K562 (cell line): ENCODE measurements at regions not wholly inside any gene's neighbourhood (a gene's known extent, or its start where the extent isn't known, plus 50 kb on each side); places are given as distances from the start of the nearest gene placed in this dataset.

Source experiments
- ATAC-seq: fragments of 200-7000 bp; cut with Tn5 transposase; 3 replicates; pipeline ENCODE4 v1.9.1; 2020; ENCODE audit warnings: moderate library complexity
- BruUV-seq: library from RNA; stranded (reverse); fragments of 400-500 nt; replicated peaks from 2 replicates; lab custom pipeline; 2021; lab: Mats Ljungman, UMichigan
- CTCF ChIA-PET: fragments of 300-600 bp; formaldehyde crosslinking; extraction: SDS; loops from one replicate; lab custom pipeline; 2021; ENCODE audit warnings: low intra/inter-chr PET ratio; lab: Yijun Ruan, JAX
- POLR2A ChIA-PET: fragments of 300-600, 350-650 bp; sonication (Branson Sonifier 250); formaldehyde crosslinking; extraction: SDS; loops from one replicate; lab custom pipeline; 2021; ENCODE audit warnings: antibody characterized with exemption, inconsistent platforms; lab: Yijun Ruan, JAX
- DNase-seq, 4 experiments: peaks; one replicate each; pipeline versions ENCODE4 v3.0.0 to v3.0.0-alpha.2; 2011 to 2018; ENCODE audit warnings: low spot score in 3 of 4, mixed read lengths in 3 of 4; ENCODE audit errors: extremely low read depth in 1 of 4
- FAIRE-seq: peaks from 2 replicates; lab custom pipeline; 2011; peaks lifted over from hg19 to GRCh38; lab: Jason Lieb, UNC
- H2AFZ ChIP-seq: 2 replicates; pipeline ENCODE4 v1.6.0; 2011; ENCODE audit warnings: low read depth, low read length, control low read depth, inconsistent platforms
- H3K27ac ChIP-seq: fragments of 200-600 bp; 3 replicates; pipeline ENCODE4 v1.8.0; 2011; ENCODE audit warnings: low read depth, mild to moderate bottlenecking, control low read depth, inconsistent platforms, low read length, moderate library complexity, mixed read lengths; ENCODE audit errors: extremely low read depth
- H3K27me3 ChIP-seq, 2 experiments: fragments of 300-600 bp in 1 of 2; 2 replicates in 1 of 2; 3 replicates in 1 of 2; pipeline versions ENCODE4 v1.6.0 to v1.8.0; 2011; ENCODE audit warnings: inconsistent platforms in 2 of 2, low read length in 2 of 2, mild to moderate bottlenecking in 1 of 2, mixed read lengths in 1 of 2, moderate library complexity in 1 of 2; ENCODE audit not compliant: control insufficient read depth in 2 of 2, insufficient read depth in 2 of 2
- H3K36me3 ChIP-seq: fragments of 300-600 bp; 3 replicates; pipeline ENCODE4 v1.8.0; 2011; ENCODE audit warnings: mild to moderate bottlenecking, low read length, inconsistent platforms; ENCODE audit not compliant: control insufficient read depth, insufficient read depth
- H3K4me1 ChIP-seq, 2 experiments: fragments of 200-600 bp in 1 of 2; replicated peaks in 1 of 2; 2 replicates in 1 of 2; 3 replicates in 1 of 2; pipeline versions ENCODE4 v1.5.1 to v1.8.0; 2011; ENCODE audit warnings: inconsistent platforms in 2 of 2, low read length in 2 of 2, mild to moderate bottlenecking in 1 of 2, mixed read lengths in 1 of 2, moderate library complexity in 1 of 2; ENCODE audit not compliant: control insufficient read depth in 2 of 2, insufficient read depth in 2 of 2
- H3K4me2 ChIP-seq: 2 replicates; pipeline ENCODE4 v1.6.1; 2011; ENCODE audit warnings: low read length, control low read depth, inconsistent platforms, mixed read lengths; ENCODE audit not compliant: insufficient read depth
- H3K4me3 ChIP-seq: fragments of 200-600 bp; sonication (generic), shearing (Covaris generic); 2 replicates; pipeline ENCODE4 v1.5.1; 2016; ENCODE audit warnings: control low read depth, inconsistent platforms
- H3K79me2 ChIP-seq: fragments of 200-600 bp; 3 replicates; pipeline ENCODE4 v1.8.0; 2011; ENCODE audit warnings: low read length, inconsistent platforms; ENCODE audit not compliant: control insufficient read depth, insufficient read depth
- H3K9ac ChIP-seq, 2 experiments: 2 replicates each; pipeline versions ENCODE4 v1.6.0 to v1.6.1; 2011; ENCODE audit warnings: low read depth in 2 of 2, low read length in 2 of 2, control low read depth in 1 of 2, inconsistent platforms in 1 of 2, mild to moderate bottlenecking in 1 of 2, mixed read lengths in 1 of 2; ENCODE audit not compliant: insufficient read depth in 1 of 2
- H3K9me1 ChIP-seq: one replicate; pipeline ENCODE4 v1.6.0; 2011; ENCODE audit warnings: inconsistent platforms, mild to moderate bottlenecking, low read length, moderate library complexity; ENCODE audit not compliant: control insufficient read depth, insufficient read depth
- H3K9me3 ChIP-seq: replicated peaks from 2 replicates; pipeline ENCODE4 v1.5.1; 2011; ENCODE audit warnings: low read depth, low read length, inconsistent platforms; ENCODE audit not compliant: control insufficient read depth, insufficient read depth
- H4K20me1 ChIP-seq: replicated peaks from 2 replicates; pipeline ENCODE4 v1.6.1; 2011; ENCODE audit warnings: low read length, inconsistent platforms, mixed read lengths; ENCODE audit not compliant: control insufficient read depth, insufficient read depth
- ADNP ChIP-seq: fragments of 200-800 bp; sonication (Bioruptor generic); IDR thresholded peaks from 2 replicates; pipeline ENCODE4 v1.6.1; 2016; ENCODE audit warnings: missing genetic modification characterization, missing compliant biosample characterization
- ATF1 ChIP-seq, 2 experiments: fragments of 450-650 bp in 1 of 2; IDR thresholded peaks; 2 replicates each; pipeline ENCODE4 v1.6.1; 2016; ENCODE audit warnings: missing compliant biosample characterization in 1 of 2, missing genetic modification characterization in 1 of 2
- EP300 ChIP-seq: IDR thresholded peaks from 2 replicates; pipeline ENCODE4 v1.6.1; 2012; ENCODE audit warnings: low read length, improper control_type of control experiment
- HDGF ChIP-seq: fragments of 450-650 bp; IDR thresholded peaks from 2 replicates; pipeline ENCODE4 v1.6.1; 2016
- MEF2A ChIP-seq: IDR thresholded peaks from 2 replicates; pipeline ENCODE4 v1.6.1; 2011; ENCODE audit warnings: low read depth, mild to moderate bottlenecking, low read length, moderate library complexity; ENCODE audit not compliant: control insufficient read depth
- NELFE ChIP-seq: IDR thresholded peaks from 2 replicates; pipeline ENCODE4 v1.6.1; 2011; ENCODE audit warnings: mild to moderate bottlenecking; ENCODE audit not compliant: insufficient read depth, insufficient read length
- PHF20 ChIP-seq: fragments of 450-650 bp; IDR thresholded peaks from 2 replicates; pipeline ENCODE4 v1.6.1; 2018; ENCODE audit not compliant: partially characterized antibody
- RBM17 ChIP-seq: fragments of 200-400 bp; formaldehyde crosslinking; IDR thresholded peaks from 2 replicates; pipeline ENCODE4 v1.6.1; 2017; ENCODE audit warnings: low read depth, mild to moderate bottlenecking, low read length, borderline replicate concordance
- SIRT6 ChIP-seq: IDR thresholded peaks from one replicate; pipeline ENCODE4 v1.6.1; 2012; ENCODE audit warnings: low read depth, mild to moderate bottlenecking, control low read depth, inconsistent platforms, low read length, moderate library complexity
- TAL1 ChIP-seq: fragments of 450-650 bp; IDR thresholded peaks from 2 replicates; pipeline ENCODE4 v1.6.1; 2016; ENCODE audit warnings: mild to moderate bottlenecking
- ZBTB7A ChIP-seq: IDR thresholded peaks from 2 replicates; pipeline ENCODE4 v1.6.1; 2011; ENCODE audit warnings: low read depth, mild to moderate bottlenecking, low read length, moderate library complexity, borderline replicate concordance; ENCODE audit not compliant: control insufficient read depth
- ZEB2 ChIP-seq: fragments of 450-650 bp; IDR thresholded peaks from 2 replicates; pipeline ENCODE4 v1.6.1; 2016
- ZNF551 ChIP-seq: fragments of 250-450 bp; sonication (Bioruptor Pico); IDR thresholded peaks from 2 replicates; pipeline ENCODE4 v1.5.0; 2021; ENCODE audit warnings: mild to moderate bottlenecking, moderate library complexity
- WGBS: fragments of 100-300 bp; shearing (Covaris generic); methylation state at CpG from one replicate; pipeline ENCODE4 v1.1.6; 2016; ENCODE audit warnings: low coverage, mixed read lengths; ENCODE audit not compliant: insufficient coverage; ENCODE audit errors: missing lambda C conversion rate; 5-methylcytosine and 5-hydroxymethylcytosine counted together
- in situ Hi-C: fragments of 300-500 bp; cut with MboI; formaldehyde crosslinking; loops from 4 replicates; pipeline ENCODE4 v1.15.0; 2018; ENCODE audit warnings: inconsistent platforms, mixed read lengths
- intact Hi-C: fragments of 100-400 bp; cut with micrococcal nuclease; formaldehyde crosslinking; loops from 2 replicates; pipeline ENCODE4 v1.14.2; 2022
- TF ChIP-seq, protein P1 (sequence below): fragments of 250-450 bp; sonication (Bioruptor Pico); IDR thresholded peaks from 2 replicates; pipeline ENCODE4 v1.5.0; 2022; ENCODE audit warnings: mild to moderate bottlenecking

GRCh38 chr6:41404182-41404845 lies 68.9 kb downstream of the NCR2 start:
- 0% methylated on average over 5 of the region's 5 CpGs for WGBS
- Histone ChIP-seq H3K27ac (no peak overlapping the region), H3K4me3 (no peak overlapping the region), H2AFZ (no peak overlapping the region), H3K36me3 (no peaks in the 10 kb centered on the region), H4K20me1 (peaks cover 3% of the 10 kb centered on the region), H3K9me3 (no peaks in the 10 kb centered on the region), H3K27me3 (peaks cover 24 to 44% of the 10 kb centered on the region in 2 experiments), H3K79me2 (no peaks in the 10 kb centered on the region), H3K9me1 (no peaks in the 10 kb centered on the region), H3K4me1 (peaks cover 0 to 5% of the 10 kb centered on the region in 2 experiments; a peak in 1 of 5 replicates), H3K4me2 (no peak overlapping the region), H3K9ac (no peak overlapping the region)
- intact Hi-C loops: no loop called here
- DNase-seq: no peak
- ChIA-PET CTCF (interaction anchor here (0.6 kb wide), 1 partner anchor 22 kb away, joined by 4 read pairs; no protein-coding TSS in a partner anchor), POLR2A (interaction anchor here (0.8 kb wide), 1 partner anchor 238 kb away, joined by 3 read pairs; no protein-coding TSS in a partner anchor)
- no peak for ATAC-seq
- in situ Hi-C loops: no loop called here
- TF ChIP-seq HDGF: no peak
- TF ChIP-seq PHF20: no peak
- no peak for TF ChIP-seq SIRT6
- TF ChIP-seq ADNP (tag): no peak
- no peak for TF ChIP-seq ZNF551 (CRISPR knock-in tag)
- TF ChIP-seq, protein P1, sequence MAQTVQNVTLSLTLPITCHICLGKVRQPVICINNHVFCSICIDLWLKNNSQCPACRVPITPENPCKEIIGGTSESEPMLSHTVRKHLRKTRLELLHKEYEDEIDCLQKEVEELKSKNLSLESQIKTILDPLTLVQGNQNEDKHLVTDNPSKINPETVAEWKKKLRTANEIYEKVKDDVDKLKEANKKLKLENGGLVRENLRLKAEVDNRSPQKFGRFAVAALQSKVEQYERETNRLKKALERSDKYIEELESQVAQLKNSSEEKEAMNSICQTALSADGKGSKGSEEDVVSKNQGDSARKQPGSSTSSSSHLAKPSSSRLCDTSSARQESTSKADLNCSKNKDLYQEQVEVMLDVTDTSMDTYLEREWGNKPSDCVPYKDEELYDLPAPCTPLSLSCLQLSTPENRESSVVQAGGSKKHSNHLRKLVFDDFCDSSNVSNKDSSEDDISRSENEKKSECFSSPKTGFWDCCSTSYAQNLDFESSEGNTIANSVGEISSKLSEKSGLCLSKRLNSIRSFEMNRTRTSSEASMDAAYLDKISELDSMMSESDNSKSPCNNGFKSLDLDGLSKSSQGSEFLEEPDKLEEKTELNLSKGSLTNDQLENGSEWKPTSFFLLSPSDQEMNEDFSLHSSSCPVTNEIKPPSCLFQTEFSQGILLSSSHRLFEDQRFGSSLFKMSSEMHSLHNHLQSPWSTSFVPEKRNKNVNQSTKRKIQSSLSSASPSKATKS (CRISPR knock-in tag): no peak
- TF ChIP-seq ZEB2: no peak
- no peak for TF ChIP-seq ZBTB7A
- no peak for TF ChIP-seq ATF1 (CRISPR knock-in tag; IDR thresholded peaks at IDR 0.05)
- TF ChIP-seq ATF1 (tag; IDR thresholded peaks at IDR 0.05): no peak
- TF ChIP-seq MEF2A: no peak
- no peak for TF ChIP-seq NELFE
- TF ChIP-seq RBM17: no peak
- TF ChIP-seq EP300: no peak
- no peak for TF ChIP-seq TAL1
- BruUV-seq: no TSS peak
- FAIRE-seq: no peak
